Vagina (tissue), 2 donors: ENCODE measurements at regions not wholly inside any gene's neighbourhood (a gene's known extent, or its start where the extent isn't known, plus 50 kb on each side); places are given as distances from the start of the nearest gene placed in this dataset.

Experiments used
- CTCF ChIP-seq, 3 experiments: fragments of 450-650 bp in 2 of 3; fragments of 200-600 bp in 1 of 3; sonication (generic) in 1 of 3; IDR thresholded peaks; one replicate each; pipeline ENCODE4 v1.5.1; 2017 to 2019; ENCODE audit warnings: antibody characterized with exemption in 3 of 3, mild to moderate bottlenecking in 2 of 3, moderate library complexity in 2 of 3
- POLR2A ChIP-seq, 2 donors: fragments of 450-650 bp; IDR thresholded peaks; one replicate each; pipeline ENCODE4 v1.6.1; 2017; ENCODE audit warnings: antibody characterized with exemption in 2 of 2, mild to moderate bottlenecking in 2 of 2, moderate library complexity in 2 of 2
- POLR2AphosphoS5 ChIP-seq, 2 donors: sonication (generic); formaldehyde crosslinking; IDR thresholded peaks; one replicate each; pipeline ENCODE4 v1.9.0; 2017; ENCODE audit warnings: antibody characterized with exemption in 2 of 2, mild to moderate bottlenecking in 2 of 2, low read depth in 1 of 2; ENCODE audit not compliant: insufficient read depth in 1 of 2

- TF ChIP-seq CTCF (IDR thresholded peaks at IDR 0.05) (no peak), POLR2AphosphoS5 (IDR thresholded peaks at IDR 0.05; ENCODE audit: insufficient read depth in 1 of 2, low read depth in 1 of 2) (no peak), POLR2A (IDR thresholded peaks at IDR 0.05) (no peak)
Measured at GRCh38 chr6:62803094-62803493, 408.2 kb upstream of the FKBP1C start.
